HG03196 (cell line): ENCODE measurements at regions not wholly inside any gene's neighbourhood (a gene's known extent, or its start where the extent isn't known, plus 50 kb on each side); places are given as distances from the start of the nearest gene placed in this dataset.

ENCODE experiments used
- ATAC-seq: cut with Tn5 transposase; IDR thresholded peaks from one replicate; pipeline ENCODE4 v1.9.1; 2021; ENCODE audit not compliant: unreplicated experiment

GRCh38 chr3:72470904-72471417 is 377.3 kb downstream of the SHQ1 start:
- no peak for ATAC-seq

- ATAC-seq = no peak
Measured at GRCh38 chr3:72465853-72466252, 382.4 kb downstream of the SHQ1 start.

- no peak for ATAC-seq
Measured at GRCh38 chr3:72463083-72463482, 385.2 kb downstream of the SHQ1 start.

GRCh38 chr3:72462595-72463011 is 385.6 kb downstream of the SHQ1 start:
- ATAC-seq = no peak

GRCh38 chr3:72461787-72462186 is 386.5 kb downstream of the SHQ1 start:
- ATAC-seq = no peak

- ATAC-seq = no peak
Measured at GRCh38 chr3:72460205-72461174, 387.8 kb downstream of the SHQ1 start.

GRCh38 chr3:72459588-72459987 is 388.7 kb downstream of the SHQ1 start:
- no peak for ATAC-seq

GRCh38 chr3:72458375-72458774 is 389.9 kb downstream of the SHQ1 start:
- ATAC-seq = no peak

- ATAC-seq = no peak
Measured at GRCh38 chr3:72454441-72454840, 393.8 kb downstream of the SHQ1 start.

GRCh38 chr3:72453706-72454105 is 394.5 kb downstream of the SHQ1 start:
- ATAC-seq = no peak

- ATAC-seq = no peak
Measured at GRCh38 chr3:72452745-72453144, 395.5 kb downstream of the SHQ1 start.

GRCh38 chr3:72451841-72452240 is 396.4 kb downstream of the SHQ1 start:
- ATAC-seq = no peak

- ATAC-seq = no peak
Measured at GRCh38 chr3:72449551-72449950, 398.7 kb downstream of the SHQ1 start.

GRCh38 chr3:72448858-72449257 is 399.4 kb downstream of the SHQ1 start:
- ATAC-seq = no peak

GRCh38 chr3:72448375-72448823 is 399.8 kb downstream of the SHQ1 start:
- no peak for ATAC-seq

GRCh38 chr3:72447059-72447946 is 400.9 kb downstream of the SHQ1 start:
- peak; percentile 91 for ATAC-seq

GRCh38 chr3:72446218-72447058 is 401.8 kb downstream of the SHQ1 start, which contains the start of gene RYBP:
RYBP (minus strand) TSS chr3:72446621.
- ATAC-seq = peak; percentile 31

- no peak for ATAC-seq
Measured at GRCh38 chr3:72445827-72446217, 402.4 kb downstream of the SHQ1 start.

GRCh38 chr3:72444656-72445223 is 403.5 kb downstream of the SHQ1 start:
- no peak for ATAC-seq

- no peak for ATAC-seq
Measured at GRCh38 chr3:72442759-72443158, 405.5 kb downstream of the SHQ1 start.
